Breast epithelium (tissue), 4 donors: ENCODE measurements at regions not wholly inside any gene's neighbourhood (a gene's known extent, or its start where the extent isn't known, plus 50 kb on each side); places are given as distances from the start of the nearest gene placed in this dataset.

Experiments used
- DNase-seq, 2 donors: peaks; one replicate each; pipeline ENCODE4 v3.0.0-alpha.2; 2019; ENCODE audit warnings: low spot score in 2 of 2
- H3K27ac ChIP-seq, 2 donors: fragments of 200-600 bp; sonication (generic) in 1 of 2; one replicate each; pipeline ENCODE4 v1.5.1; 2016 to 2019; ENCODE audit warnings: mild to moderate bottlenecking in 1 of 2
- H3K27me3 ChIP-seq, 2 donors: fragments of 200-600 bp; sonication (generic) in 1 of 2; one replicate each; pipeline versions ENCODE4 v1.5.1 to v1.6.0; 2017 to 2019; ENCODE audit warnings: control low read depth in 1 of 2, mild to moderate bottlenecking in 1 of 2
- H3K36me3 ChIP-seq: fragments of 200-600 bp; one replicate; pipeline ENCODE4 v1.5.1; 2019
- H3K4me1 ChIP-seq, 2 donors: fragments of 200-600 bp; sonication (generic); one replicate each; pipeline ENCODE4 v1.5.1; 2016 to 2019; ENCODE audit warnings: control low read depth in 1 of 2
- H3K4me3 ChIP-seq, 3 donors: fragments of 200-600 bp; sonication (generic); 1 replicate in 2 of 3; 2 replicates in 1 of 3; pipeline ENCODE4 v1.5.1; 2016 to 2019; ENCODE audit warnings: mild to moderate bottlenecking in 3 of 3, moderate library complexity in 2 of 3
- H3K9me3 ChIP-seq, 2 donors: fragments of 200-600 bp; sonication (generic) in 1 of 2; one replicate each; pipeline ENCODE4 v1.5.1; 2016 to 2019; ENCODE audit warnings: control low read depth in 1 of 2
- CTCF ChIP-seq, 3 donors: fragments of 450-650 bp; IDR thresholded peaks; one replicate each; pipeline ENCODE4 v1.5.1; 2016 to 2017; ENCODE audit warnings: antibody characterized with exemption in 3 of 3, mild to moderate bottlenecking in 3 of 3, moderate library complexity in 3 of 3
- POLR2A ChIP-seq: fragments of 450-650 bp; IDR thresholded peaks from one replicate; pipeline ENCODE4 v1.6.1; 2016; ENCODE audit warnings: antibody characterized with exemption, mild to moderate bottlenecking, moderate library complexity
- POLR2AphosphoS5 ChIP-seq, 3 donors: sonication (generic); formaldehyde crosslinking; IDR thresholded peaks; one replicate each; pipeline ENCODE4 v1.6.1; 2017; ENCODE audit warnings: antibody characterized with exemption in 3 of 3
- intact Hi-C: fragments of 100-400 bp; cut with DNase I; formaldehyde crosslinking; loops from one replicate; pipeline ENCODE4 v1.15.1; 2023; ENCODE audit warnings: low total_unique reads

- TF ChIP-seq POLR2AphosphoS5 (IDR thresholded peaks at IDR 0.05) (no peak), CTCF (IDR thresholded peaks at IDR 0.05) (no peak), POLR2A (no peak)
- H3K27ac ChIP-seq: no peak overlapping the region
- no peaks in the 10 kb centered on the region for H3K4me1 ChIP-seq
- DNase-seq: no peak
- no peaks in the 10 kb centered on the region for H3K9me3 ChIP-seq
- H3K4me3 ChIP-seq: no peak overlapping the region
- H3K27me3 ChIP-seq: no peaks in the 10 kb centered on the region
- intact Hi-C loops: no loop called here
- H3K36me3 ChIP-seq: no peaks in the 10 kb centered on the region
These were observed 58.3 kb upstream of the UPP2 start for GRCh38 chr2:158043181-158043948.

GRCh38 chr2:158042666-158043065 lies 59.0 kb upstream of the UPP2 start:
- TF ChIP-seq CTCF (IDR thresholded peaks at IDR 0.05) (no peak), POLR2AphosphoS5 (IDR thresholded peaks at IDR 0.05) (no peak), POLR2A (no peak)
- intact Hi-C loops: no loop called here

GRCh38 chr2:158042245-158042644 lies 59.4 kb upstream of the UPP2 start:
- Histone ChIP-seq H3K36me3 (no peaks in the 10 kb centered on the region), H3K9me3 (no peaks in the 10 kb centered on the region), H3K27ac (no peak overlapping the region), H3K4me3 (no peak overlapping the region), H3K4me1 (no peaks in the 10 kb centered on the region), H3K27me3 (no peaks in the 10 kb centered on the region)
- TF ChIP-seq CTCF (IDR thresholded peaks at IDR 0.05) (no peak), POLR2A (no peak), POLR2AphosphoS5 (IDR thresholded peaks at IDR 0.05) (no peak)
- DNase-seq: no peak
- intact Hi-C loops: no loop called here

More at GRCh38 chr2:158042666-158043065, 59.0 kb upstream of the UPP2 start:
- no peak for DNase-seq
- Histone ChIP-seq H3K4me3 (no peak overlapping the region), H3K27ac (no peak overlapping the region), H3K27me3 (no peaks in the 10 kb centered on the region), H3K36me3 (no peaks in the 10 kb centered on the region), H3K4me1 (no peaks in the 10 kb centered on the region), H3K9me3 (no peaks in the 10 kb centered on the region)

GRCh38 chr2:158041400-158041799 lies 60.3 kb upstream of the UPP2 start:
- no peaks in the 10 kb centered on the region for H3K27me3 ChIP-seq
- H3K36me3 ChIP-seq: no peaks in the 10 kb centered on the region
- DNase-seq: no peak
- no peak overlapping the region for H3K4me3 ChIP-seq
- H3K4me1 ChIP-seq: no peaks in the 10 kb centered on the region
- H3K27ac ChIP-seq: no peak overlapping the region
- TF ChIP-seq CTCF (IDR thresholded peaks at IDR 0.05) (no peak), POLR2AphosphoS5 (IDR thresholded peaks at IDR 0.05) (no peak), POLR2A (no peak)
- no peaks in the 10 kb centered on the region for H3K9me3 ChIP-seq
- intact Hi-C loops: no loop called here

GRCh38 chr2:158038901-158039300 lies 62.8 kb upstream of the UPP2 start:
- Histone ChIP-seq H3K27ac (no peak overlapping the region), H3K36me3 (no peaks in the 10 kb centered on the region), H3K9me3 (no peaks in the 10 kb centered on the region), H3K27me3 (no peaks in the 10 kb centered on the region), H3K4me1 (no peaks in the 10 kb centered on the region), H3K4me3 (no peak overlapping the region)
- TF ChIP-seq POLR2AphosphoS5 (IDR thresholded peaks at IDR 0.05): no peak
- no peak for TF ChIP-seq POLR2A
- TF ChIP-seq CTCF (IDR thresholded peaks at IDR 0.05): no peak
- no peak for DNase-seq
- intact Hi-C loops: no loop called here
